HuH-7 (cell line): ENCODE measurements at regions not wholly inside any gene's neighbourhood (a gene's known extent, or its start where the extent isn't known, plus 50 kb on each side); places are given as distances from the start of the nearest gene placed in this dataset.

ENCODE experiments used
- DNase-seq: peaks from one replicate; pipeline ENCODE4 v3.0.0; 2011; ENCODE audit warnings: low spot score

DNA sequence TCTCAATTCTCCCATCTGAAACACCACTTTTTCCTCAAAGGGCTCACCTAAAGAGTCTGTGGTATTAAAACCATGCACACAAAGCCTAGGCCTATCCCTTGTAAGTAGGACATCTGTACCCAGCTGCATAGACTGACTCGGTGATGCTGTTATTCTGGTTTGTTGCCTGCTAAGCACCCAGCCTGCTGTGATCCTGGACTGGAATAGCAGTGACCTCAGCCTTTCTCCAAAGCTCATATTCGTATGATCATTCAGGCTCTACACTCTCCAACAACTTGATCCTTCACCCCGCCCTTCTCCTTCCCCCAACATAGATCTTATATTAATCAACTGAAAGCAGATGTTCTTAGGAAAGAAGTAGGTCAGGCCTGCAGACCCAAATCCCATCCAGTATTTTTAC lies 81.4 kb upstream of the WWC1 start:
- no peak for DNase-seq

DNA sequence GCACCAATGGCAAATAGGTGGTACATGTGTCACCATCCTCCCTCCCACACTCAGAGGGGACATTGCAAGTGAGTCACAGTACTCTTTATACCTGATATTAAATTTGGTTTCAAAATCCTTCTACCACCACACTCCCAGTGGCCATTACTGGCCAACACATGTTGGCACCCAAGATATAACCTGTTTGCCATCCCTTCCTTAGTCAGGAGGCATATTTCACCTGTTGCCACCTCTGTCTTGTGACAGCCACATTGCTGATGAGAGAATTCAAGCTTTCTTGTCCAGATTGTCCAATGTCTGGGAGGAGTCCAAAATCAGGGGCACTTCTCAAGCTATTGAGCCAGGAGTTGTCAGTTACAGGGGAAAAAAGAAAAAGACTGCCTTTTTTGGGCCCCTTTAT lies 80.2 kb upstream of the WWC1 start:
- no peak for DNase-seq

DNA sequence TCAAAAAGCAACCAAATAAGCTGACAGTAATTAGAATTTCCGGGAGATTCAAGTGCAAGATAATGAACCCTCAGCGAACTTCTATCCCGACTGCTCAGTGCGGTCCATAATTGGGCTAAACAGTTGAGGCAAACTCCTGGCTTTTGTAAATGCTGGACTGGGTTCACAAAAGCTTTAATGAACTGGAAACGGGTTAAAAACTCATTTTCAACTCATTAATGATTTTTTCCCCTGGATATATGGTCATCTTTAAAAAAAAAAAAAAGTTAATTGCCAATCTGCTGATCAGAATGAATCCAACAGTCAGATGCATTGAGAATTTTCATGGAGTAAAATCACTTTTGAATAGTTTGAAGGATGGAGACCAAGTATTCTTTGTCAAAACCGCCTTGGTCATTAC lies 79.5 kb upstream of the WWC1 start:
- no peak for DNase-seq

DNA sequence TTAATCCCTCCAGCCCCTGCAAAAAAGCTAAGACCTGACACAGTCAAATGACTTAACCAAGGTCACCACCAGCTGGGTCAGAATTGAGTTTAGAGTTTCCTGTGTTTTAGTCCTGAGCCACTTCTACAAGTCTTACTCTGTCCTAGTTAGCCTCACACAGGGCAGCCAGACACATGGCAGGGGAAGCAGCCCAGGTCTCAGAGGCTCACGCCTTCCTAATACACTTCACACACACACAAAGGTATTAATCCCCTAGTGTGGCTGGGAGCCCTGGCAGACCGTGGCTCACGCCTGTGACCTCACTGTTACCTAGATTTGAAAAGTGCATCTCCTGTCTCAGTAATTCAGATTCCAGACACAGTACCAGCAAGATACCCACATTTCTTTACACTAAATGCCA lies 77.4 kb upstream of the WWC1 start:
- no peak for DNase-seq

DNA sequence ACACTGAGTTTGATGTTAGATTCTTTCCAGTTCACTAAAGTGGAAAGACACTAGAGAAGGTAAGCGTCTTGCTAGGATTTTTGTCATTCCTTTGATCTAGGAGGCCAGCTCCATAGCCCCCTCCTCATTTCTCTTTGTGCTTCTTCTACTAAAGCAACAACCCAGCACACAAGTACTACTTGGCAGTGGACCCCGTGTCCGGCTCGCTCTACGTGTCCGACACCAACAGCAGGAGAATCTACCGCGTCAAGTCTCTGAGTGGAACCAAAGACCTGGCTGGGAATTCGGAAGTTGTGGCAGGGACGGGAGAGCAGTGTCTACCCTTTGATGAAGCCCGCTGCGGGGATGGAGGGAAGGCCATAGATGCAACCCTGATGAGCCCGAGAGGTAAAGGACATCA lies 76.6 kb upstream of the WWC1 start:
- DNase-seq: no peak

DNA sequence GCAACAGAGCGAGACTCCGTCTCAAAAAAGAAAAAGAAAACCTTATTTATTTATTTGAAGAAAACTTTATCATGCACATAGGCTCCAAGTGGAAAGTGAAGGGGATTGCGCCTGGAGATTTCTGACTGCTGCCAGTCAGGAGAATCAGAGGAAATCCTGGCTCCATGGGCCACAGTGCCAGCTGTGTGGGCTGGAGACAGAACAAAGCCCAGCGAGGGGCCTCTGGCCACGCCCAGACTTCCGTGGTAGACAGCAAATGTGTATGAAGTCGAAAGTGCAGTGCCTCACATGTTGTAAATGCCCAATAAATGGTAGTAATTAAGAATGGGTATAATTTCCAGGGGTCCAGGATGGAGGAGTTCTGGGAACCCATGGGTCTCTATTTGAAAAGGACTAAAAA lies 75.8 kb upstream of the WWC1 start:
- DNase-seq: no peak

DNA sequence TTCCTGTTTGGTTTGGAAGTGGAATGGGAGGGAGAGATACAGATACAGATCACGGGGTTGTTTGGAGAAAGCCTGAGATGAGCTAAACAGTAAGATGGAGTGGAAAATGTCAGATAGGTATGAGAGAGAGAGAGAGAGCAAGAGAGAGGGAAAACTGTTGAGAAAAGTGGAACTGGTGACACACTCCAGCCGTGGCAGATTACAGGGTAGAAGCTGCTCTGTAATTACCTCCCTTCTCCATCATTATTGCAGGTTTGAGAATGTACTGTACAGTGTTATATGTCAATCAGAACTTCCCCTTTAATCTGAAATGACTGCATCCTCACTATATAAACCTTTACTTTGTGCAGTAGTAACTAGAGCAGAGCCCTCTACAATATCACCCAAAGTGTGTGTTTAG lies 74.5 kb upstream of the WWC1 start:
- no peak for DNase-seq

DNA sequence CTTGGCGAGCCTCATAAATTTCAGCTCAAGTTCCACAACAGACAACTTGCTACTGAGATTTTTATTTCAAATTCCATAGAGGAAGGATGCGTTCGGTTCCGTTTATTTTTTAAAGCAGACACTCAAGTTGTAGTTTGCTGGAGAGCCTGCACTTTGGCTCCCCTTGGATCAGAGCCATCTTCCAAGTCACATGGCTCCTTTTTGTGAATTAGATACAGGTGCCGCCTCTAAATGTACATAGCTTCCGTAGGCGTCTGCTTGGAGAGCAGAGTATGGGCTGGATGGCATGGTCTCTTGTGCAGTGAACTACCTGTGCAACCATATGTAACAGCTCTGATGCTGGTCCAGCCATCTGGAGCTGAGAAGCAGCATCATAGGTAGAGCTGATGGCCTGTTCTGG lies 73.9 kb upstream of the WWC1 start:
- no peak for DNase-seq

DNA sequence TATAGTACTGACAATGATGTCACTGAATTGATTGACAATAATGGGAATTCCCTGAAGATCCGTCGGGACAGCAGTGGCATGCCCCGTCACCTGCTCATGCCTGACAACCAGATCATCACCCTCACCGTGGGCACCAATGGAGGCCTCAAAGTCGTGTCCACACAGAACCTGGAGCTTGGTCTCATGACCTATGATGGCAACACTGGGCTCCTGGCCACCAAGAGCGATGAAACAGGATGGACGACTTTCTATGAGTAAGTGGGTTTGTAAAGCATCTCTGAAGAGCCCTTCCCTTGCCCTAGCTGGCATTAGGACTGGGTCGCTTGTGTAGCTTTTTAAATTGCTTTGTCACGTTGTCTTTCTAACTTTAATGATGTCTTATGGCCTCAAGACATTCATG lies 72.7 kb upstream of the WWC1 start:
- DNase-seq: no peak

DNA sequence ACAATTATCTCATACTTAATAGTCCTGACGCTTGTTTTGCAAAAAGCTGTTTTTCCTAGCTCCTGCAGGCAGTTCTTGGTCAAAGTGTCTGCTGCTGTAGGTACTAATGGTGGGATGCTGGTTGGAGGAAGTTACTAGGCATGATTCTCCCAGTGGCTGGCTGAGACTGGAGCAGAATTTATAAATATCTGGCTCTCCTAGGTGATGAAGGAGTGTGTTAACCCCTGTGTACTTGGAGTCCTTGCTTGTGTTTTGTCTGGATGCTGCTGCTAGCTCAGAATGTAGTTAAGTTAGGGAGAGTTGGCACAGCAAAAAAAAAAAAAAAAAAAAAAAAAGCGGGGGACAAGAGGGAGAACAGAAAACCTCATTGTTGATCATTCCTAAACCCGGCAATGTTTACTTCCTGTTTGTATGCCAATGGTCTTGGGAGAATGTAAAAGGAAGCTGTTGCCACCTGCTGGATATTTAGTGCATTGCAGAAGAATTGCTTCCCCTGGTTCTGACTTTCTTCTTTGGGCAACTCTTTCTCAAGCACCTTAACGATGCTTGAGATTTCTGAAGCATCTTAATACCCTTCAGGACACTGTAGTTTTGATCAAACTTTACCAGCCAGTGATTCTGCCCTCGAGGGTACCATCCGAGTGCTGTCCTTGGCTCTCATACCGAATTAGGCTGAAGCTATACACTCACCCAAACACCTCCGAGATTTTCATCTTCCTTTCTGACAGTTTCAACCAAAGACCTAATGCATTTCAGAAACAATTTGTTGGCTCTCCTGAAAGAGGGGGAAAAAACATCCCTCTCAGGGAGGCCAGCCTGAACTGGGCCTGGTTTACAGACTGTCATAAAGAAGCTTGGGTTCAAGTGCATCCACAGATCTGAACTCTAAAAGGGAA lies 71.7 kb upstream of the WWC1 start:
- peak; percentile 78 for DNase-seq

DNA sequence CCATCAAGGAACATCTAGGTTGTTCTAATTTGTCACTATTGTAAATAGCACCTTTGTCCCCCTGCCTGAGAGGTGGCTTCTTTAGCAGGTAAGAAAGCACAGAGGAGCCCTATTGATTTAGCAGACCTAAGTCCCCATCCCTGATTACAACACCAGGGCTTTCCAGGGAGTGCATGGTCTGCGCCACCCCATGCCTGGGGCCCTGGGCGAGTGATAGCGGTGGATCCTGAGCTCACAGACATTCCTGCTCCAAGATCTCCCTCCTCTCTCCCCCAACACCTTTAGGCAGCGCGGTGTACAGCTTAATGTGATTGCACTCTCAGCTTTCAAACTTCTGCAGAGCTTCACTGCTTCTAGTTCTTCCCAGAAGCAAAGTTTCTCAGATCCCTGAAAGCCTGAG lies 67.4 kb upstream of the WWC1 start:
- no peak for DNase-seq

DNA sequence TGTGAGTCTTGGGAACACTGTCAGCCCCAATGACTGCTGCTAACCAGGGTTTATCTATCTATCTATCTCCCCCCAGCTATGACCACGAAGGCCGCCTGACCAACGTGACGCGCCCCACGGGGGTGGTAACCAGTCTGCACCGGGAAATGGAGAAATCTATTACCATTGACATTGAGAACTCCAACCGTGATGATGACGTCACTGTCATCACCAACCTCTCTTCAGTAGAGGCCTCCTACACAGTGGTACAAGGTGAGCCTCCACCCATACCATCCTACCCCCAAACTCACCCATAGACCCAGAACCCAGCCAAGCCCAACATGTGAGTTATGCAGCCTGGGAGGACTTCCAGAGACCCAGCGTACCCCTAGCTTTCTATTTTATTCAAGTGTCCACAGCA lies 65.4 kb upstream of the WWC1 start:
- DNase-seq: no peak

DNA sequence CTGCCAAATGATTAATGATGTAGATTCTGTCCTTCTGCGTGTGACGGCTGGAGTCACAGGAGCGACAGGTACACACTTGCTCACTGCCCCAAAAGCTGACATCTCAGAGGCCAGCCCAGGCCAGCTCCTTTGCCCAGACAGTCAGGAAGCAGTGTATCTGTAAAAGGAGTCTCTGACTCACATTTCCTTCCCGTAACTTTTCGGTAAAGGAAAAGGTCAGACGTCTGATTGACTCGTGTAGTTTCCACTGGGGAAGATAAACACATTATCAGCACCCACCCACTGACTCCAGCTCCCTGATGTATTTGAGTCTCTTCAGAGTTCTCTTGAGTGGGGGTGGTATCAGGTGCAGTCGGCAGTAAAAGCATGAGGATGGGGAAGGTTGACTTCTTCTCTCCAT lies 64.4 kb upstream of the WWC1 start:
- no peak for DNase-seq

DNA sequence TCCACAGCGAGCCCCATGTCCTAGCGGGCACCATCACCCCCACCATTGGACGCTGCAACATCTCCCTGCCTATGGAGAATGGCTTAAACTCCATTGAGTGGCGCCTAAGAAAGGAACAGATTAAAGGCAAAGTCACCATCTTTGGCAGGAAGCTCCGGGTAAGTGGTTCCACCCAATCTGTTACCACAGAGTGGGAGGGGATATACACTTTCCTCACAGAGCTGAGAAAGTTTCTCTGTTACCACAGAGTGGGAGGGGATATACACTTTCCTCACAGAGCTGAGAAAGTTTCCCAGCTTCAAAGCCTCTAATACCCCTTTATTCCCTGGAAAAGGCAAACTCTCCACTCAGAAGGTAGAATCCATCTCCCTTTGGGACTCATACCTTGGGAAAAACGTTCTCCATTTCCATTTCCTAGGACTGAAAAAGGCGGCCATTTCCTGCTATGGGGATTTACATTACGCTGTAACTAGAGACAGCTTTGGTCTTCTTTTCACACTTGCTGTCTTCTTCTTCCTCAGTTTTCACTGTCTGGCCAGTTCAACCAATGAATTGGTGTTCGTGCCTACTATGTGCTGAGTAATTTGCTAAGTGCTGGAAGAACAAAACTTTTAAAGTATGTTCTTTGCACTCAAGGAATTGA lies 63.4 kb upstream of the WWC1 start:
- no peak for DNase-seq

DNA sequence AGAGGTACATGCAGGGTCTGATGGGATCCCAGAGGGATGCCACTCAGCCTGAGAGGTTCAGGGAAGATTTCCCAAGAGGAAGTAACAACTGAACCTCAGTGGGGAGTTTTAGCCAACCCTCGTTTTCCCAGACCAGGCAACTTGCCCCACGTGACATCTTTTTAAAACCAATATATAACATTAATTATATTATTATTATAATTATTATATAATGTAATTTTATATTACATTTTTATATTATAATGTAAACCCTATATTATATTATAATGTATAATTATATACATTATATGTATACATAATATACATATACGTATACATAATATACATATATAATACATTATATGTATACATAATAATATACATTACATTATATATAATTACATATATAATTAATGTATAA lies 62.8 kb upstream of the WWC1 start:
- no peak for DNase-seq

DNA sequence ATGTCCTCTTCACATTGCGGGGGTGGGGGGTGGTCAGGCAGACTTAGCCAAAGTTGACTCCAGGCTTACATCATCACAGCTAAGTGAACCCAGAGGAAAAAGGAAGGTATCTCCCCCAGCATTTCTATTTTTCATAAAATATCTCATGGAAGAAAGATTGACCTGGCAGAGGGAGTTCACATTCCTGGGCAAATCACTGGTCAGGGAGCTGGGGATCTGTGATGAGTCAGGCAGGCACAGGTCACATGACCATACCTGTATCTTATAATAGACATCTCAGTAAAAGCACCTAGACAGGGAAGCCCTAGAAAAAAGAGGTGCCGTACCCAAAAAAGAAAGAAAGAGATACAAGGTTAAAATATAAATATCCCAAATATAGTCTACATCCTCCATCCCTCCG lies 57.3 kb upstream of the WWC1 start:
- no peak for DNase-seq

DNA sequence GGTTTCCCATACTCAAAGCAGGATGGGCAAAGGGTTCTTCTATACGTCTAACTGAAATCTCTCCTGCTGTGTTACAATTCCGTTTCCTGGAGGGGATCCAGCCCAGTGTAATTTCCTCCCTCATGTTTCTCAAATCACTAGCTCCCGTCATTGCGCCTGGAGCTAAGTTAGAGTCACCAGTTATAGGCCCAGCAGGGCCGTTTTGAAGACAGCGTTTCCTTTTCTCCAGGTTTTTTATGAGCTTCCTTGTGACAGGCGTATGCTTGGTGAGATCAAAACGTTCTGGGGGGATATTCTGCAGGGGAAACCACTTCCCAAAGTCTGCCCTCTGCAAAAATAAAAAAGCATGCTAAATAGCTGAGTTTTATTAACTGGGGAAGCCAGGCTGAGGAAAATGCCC lies 53.0 kb upstream of the WWC1 start:
- no peak for DNase-seq

DNA sequence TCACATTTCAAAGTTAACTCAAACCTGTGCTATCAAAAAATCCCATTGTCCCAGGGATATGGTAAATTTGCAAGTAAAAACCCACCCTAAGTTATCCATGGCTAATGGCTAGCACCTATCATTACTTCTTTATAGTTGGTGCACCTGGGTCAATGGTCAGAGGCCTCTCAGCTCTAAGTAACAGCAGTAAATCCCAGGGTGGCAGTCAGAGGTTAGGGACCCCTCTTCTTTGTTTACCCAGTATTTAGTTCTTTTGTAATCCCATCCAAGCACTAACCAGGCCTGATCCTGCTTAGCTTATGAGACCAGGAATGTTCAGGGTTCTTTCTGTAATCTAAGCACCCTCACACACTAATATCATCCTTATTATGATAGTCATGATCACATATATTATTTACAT lies 52.1 kb upstream of the WWC1 start:
- DNase-seq: no peak
